Breast epithelium (tissue), 4 donors: ENCODE measurements at regions not wholly inside any gene's neighbourhood (a gene's known extent, or its start where the extent isn't known, plus 50 kb on each side); places are given as distances from the start of the nearest gene placed in this dataset.

Experiments used
- DNase-seq, 2 donors: peaks; one replicate each; pipeline ENCODE4 v3.0.0-alpha.2; 2019; ENCODE audit warnings: low spot score in 2 of 2
- H3K27ac ChIP-seq, 2 donors: fragments of 200-600 bp; sonication (generic) in 1 of 2; one replicate each; pipeline ENCODE4 v1.5.1; 2016 to 2019; ENCODE audit warnings: mild to moderate bottlenecking in 1 of 2
- H3K27me3 ChIP-seq, 2 donors: fragments of 200-600 bp; sonication (generic) in 1 of 2; one replicate each; pipeline versions ENCODE4 v1.5.1 to v1.6.0; 2017 to 2019; ENCODE audit warnings: control low read depth in 1 of 2, mild to moderate bottlenecking in 1 of 2
- H3K36me3 ChIP-seq: fragments of 200-600 bp; one replicate; pipeline ENCODE4 v1.5.1; 2019
- H3K4me1 ChIP-seq, 2 donors: fragments of 200-600 bp; sonication (generic); one replicate each; pipeline ENCODE4 v1.5.1; 2016 to 2019; ENCODE audit warnings: control low read depth in 1 of 2
- H3K4me3 ChIP-seq, 3 donors: fragments of 200-600 bp; sonication (generic); 1 replicate in 2 of 3; 2 replicates in 1 of 3; pipeline ENCODE4 v1.5.1; 2016 to 2019; ENCODE audit warnings: mild to moderate bottlenecking in 3 of 3, moderate library complexity in 2 of 3
- H3K9me3 ChIP-seq, 2 donors: fragments of 200-600 bp; sonication (generic) in 1 of 2; one replicate each; pipeline ENCODE4 v1.5.1; 2016 to 2019; ENCODE audit warnings: control low read depth in 1 of 2
- POLR2A ChIP-seq: fragments of 450-650 bp; IDR thresholded peaks from one replicate; pipeline ENCODE4 v1.6.1; 2016; ENCODE audit warnings: antibody characterized with exemption, mild to moderate bottlenecking, moderate library complexity
- POLR2AphosphoS5 ChIP-seq, 3 donors: sonication (generic); formaldehyde crosslinking; IDR thresholded peaks; one replicate each; pipeline ENCODE4 v1.6.1; 2017; ENCODE audit warnings: antibody characterized with exemption in 3 of 3
- intact Hi-C: fragments of 100-400 bp; cut with DNase I; formaldehyde crosslinking; loops from one replicate; pipeline ENCODE4 v1.15.1; 2023; ENCODE audit warnings: low total_unique reads
- TF ChIP-seq, protein P1 (sequence below), 3 donors: fragments of 450-650 bp; IDR thresholded peaks; one replicate each; pipeline ENCODE4 v1.5.1; 2016 to 2017; ENCODE audit warnings: antibody characterized with exemption in 3 of 3, mild to moderate bottlenecking in 3 of 3, moderate library complexity in 3 of 3

DNA sequence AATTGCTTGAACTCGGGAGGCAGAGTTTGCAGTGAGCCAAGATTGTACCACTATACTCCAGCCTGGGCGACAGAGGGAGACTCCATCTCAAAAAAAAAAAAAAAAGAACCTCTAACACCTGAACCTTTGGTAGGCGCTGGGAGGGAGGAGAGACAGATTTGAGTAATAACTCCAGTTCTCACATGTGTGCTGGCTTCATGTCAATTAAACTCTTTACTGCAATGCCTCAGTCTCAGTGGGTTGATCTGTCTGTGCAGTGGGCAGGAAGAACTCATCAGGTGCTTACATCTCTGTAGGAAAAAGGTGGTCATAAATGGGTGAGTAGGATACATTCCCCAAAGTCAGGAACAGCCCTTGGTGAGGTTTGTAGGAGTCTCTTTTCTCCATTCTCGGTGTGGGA is 85.1 kb upstream of the ABCC4 start:
- Histone ChIP-seq H3K4me1 (no peaks in the 10 kb centered on the region), H3K9me3 (no peaks in the 10 kb centered on the region), H3K27me3 (peaks cover 0 to 9% of the 10 kb centered on the region in 2 donors), H3K36me3 (no peaks in the 10 kb centered on the region), H3K4me3 (no peak overlapping the region), H3K27ac (no peak overlapping the region)
- no peak for DNase-seq
- intact Hi-C loops = no loop called here
- TF ChIP-seq POLR2A (no peak), POLR2AphosphoS5 (IDR thresholded peaks at IDR 0.05) (no peak)
- TF ChIP-seq, protein P1, sequence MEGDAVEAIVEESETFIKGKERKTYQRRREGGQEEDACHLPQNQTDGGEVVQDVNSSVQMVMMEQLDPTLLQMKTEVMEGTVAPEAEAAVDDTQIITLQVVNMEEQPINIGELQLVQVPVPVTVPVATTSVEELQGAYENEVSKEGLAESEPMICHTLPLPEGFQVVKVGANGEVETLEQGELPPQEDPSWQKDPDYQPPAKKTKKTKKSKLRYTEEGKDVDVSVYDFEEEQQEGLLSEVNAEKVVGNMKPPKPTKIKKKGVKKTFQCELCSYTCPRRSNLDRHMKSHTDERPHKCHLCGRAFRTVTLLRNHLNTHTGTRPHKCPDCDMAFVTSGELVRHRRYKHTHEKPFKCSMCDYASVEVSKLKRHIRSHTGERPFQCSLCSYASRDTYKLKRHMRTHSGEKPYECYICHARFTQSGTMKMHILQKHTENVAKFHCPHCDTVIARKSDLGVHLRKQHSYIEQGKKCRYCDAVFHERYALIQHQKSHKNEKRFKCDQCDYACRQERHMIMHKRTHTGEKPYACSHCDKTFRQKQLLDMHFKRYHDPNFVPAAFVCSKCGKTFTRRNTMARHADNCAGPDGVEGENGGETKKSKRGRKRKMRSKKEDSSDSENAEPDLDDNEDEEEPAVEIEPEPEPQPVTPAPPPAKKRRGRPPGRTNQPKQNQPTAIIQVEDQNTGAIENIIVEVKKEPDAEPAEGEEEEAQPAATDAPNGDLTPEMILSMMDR (IDR thresholded peaks at IDR 0.05) = no peak

GRCh38 chr13:95387733-95388207 is 86.5 kb upstream of the ABCC4 start:
- Histone ChIP-seq H3K4me3 (no peak overlapping the region), H3K4me1 (no peaks in the 10 kb centered on the region), H3K36me3 (no peaks in the 10 kb centered on the region), H3K9me3 (no peaks in the 10 kb centered on the region), H3K27ac (no peak overlapping the region), H3K27me3 (peaks cover 0 to 9% of the 10 kb centered on the region in 2 donors)
- intact Hi-C loops = no loop called here
- TF ChIP-seq, protein P1 (IDR thresholded peaks at IDR 0.05) = no peak
- TF ChIP-seq POLR2A (no peak), POLR2AphosphoS5 (IDR thresholded peaks at IDR 0.05) (no peak)
- no peak for DNase-seq

- no peak for DNase-seq
- peaks cover 0 to 8% of the 10 kb centered on the region in 2 donors for H3K27me3 ChIP-seq
- no peaks in the 10 kb centered on the region for H3K9me3 ChIP-seq
- intact Hi-C loops = no loop called here
- no peaks in the 10 kb centered on the region for H3K4me1 ChIP-seq
- TF ChIP-seq POLR2A (no peak), POLR2AphosphoS5 (IDR thresholded peaks at IDR 0.05) (no peak)
- TF ChIP-seq, protein P1 (IDR thresholded peaks at IDR 0.05) = no peak
- no peak overlapping the region for H3K4me3 ChIP-seq
- no peak overlapping the region for H3K27ac ChIP-seq
- no peaks in the 10 kb centered on the region for H3K36me3 ChIP-seq
Measured at GRCh38 chr13:95388420-95389079, 87.3 kb upstream of the ABCC4 start.

- TF ChIP-seq POLR2A (no peak), POLR2AphosphoS5 (IDR thresholded peaks at IDR 0.05) (no peak)
- TF ChIP-seq, protein P1 (IDR thresholded peaks at IDR 0.05) = no peak
- Histone ChIP-seq H3K9me3 (no peaks in the 10 kb centered on the region), H3K36me3 (no peaks in the 10 kb centered on the region), H3K4me3 (no peak overlapping the region), H3K27ac (no peak overlapping the region), H3K4me1 (no peaks in the 10 kb centered on the region), H3K27me3 (peaks cover 0 to 5% of the 10 kb centered on the region in 2 donors)
- intact Hi-C loops = no loop called here
- no peak for DNase-seq
Measured at GRCh38 chr13:95391362-95391761, 90.1 kb upstream of the ABCC4 start.

DNA sequence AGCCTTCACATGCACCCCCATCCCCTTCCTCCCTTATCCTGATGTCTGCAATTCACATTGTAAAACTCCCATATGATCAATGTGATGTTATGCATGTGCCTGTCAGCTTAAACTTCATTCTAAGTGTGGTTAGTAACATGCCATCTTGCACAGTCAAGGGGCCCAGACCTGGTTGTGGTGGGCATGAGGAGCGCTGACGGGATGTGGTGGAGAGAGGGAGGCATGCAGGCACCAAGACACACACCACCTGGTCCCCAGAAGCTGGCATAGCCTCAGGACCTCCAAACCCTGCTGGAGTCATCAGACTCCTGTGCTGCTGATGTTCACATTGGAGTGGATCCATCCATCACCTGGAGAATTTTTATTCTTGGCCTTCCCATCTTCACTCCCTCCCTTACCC is 90.5 kb upstream of the ABCC4 start:
- H3K4me3 ChIP-seq = no peak overlapping the region
- H3K27ac ChIP-seq = no peak overlapping the region
- H3K36me3 ChIP-seq = no peaks in the 10 kb centered on the region
- peaks cover 0 to 5% of the 10 kb centered on the region in 2 donors for H3K27me3 ChIP-seq
- intact Hi-C loops = no loop called here
- no peaks in the 10 kb centered on the region for H3K4me1 ChIP-seq
- no peaks in the 10 kb centered on the region for H3K9me3 ChIP-seq
- no peak for TF ChIP-seq POLR2A
- TF ChIP-seq, protein P1 (IDR thresholded peaks at IDR 0.05) = no peak
- no peak for TF ChIP-seq POLR2AphosphoS5 (IDR thresholded peaks at IDR 0.05)
- DNase-seq = no peak
